A549 (cell line): ENCODE measurements at regions not wholly inside any gene's neighbourhood (a gene's known extent, or its start where the extent isn't known, plus 50 kb on each side); places are given as distances from the start of the nearest gene placed in this dataset.

Experiments
- ATAC-seq, 2 experiments: fragments of 200-7000 bp in 1 of 2; fragments of >200 bp in 1 of 2; cut with Nextera tagmentation in 1 of 2; cut with Tn5 transposase in 1 of 2; 3 replicates each; pipeline versions ENCODE4 v1.8.0 to v1.9.1; 2018 to 2020; ENCODE audit warnings: mild to moderate bottlenecking in 1 of 2, moderate library complexity in 1 of 2
- CTCF ChIA-PET: fragments of 300-600 bp; sonication (Branson Sonifier 250); formaldehyde crosslinking; extraction: SDS; loops from one replicate; lab custom pipeline; 2021; ENCODE audit warnings: antibody characterized with exemption, inconsistent platforms; lab: Yijun Ruan, JAX
- POLR2A ChIA-PET: fragments of 350-600 bp; formaldehyde crosslinking; extraction: SDS; loops from one replicate; lab custom pipeline; 2021; ENCODE audit warnings: antibody characterized with exemption, inconsistent platforms; lab: Yijun Ruan, JAX
- DNase-seq, 2 experiments: peaks; one replicate each; pipeline versions ENCODE4 v3.0.0 to v3.0.0-alpha.2; 2011 to 2016; ENCODE audit warnings: low read depth in 1 of 2, low spot score in 1 of 2
- FAIRE-seq: peaks from 2 replicates; lab custom pipeline; 2011; peaks lifted over from hg19 to GRCh38; lab: Jason Lieb, UNC
- H3K27ac ChIP-seq, 2 experiments: fragments of >200 bp; sonication (Bioruptor Twin); formaldehyde crosslinking; 3 replicates each; pipeline ENCODE4 v1.5.1; 2016 to 2017
- H3K4me1 ChIP-seq: fragments of >200 bp; sonication (Bioruptor Twin); formaldehyde crosslinking; 3 replicates; pipeline ENCODE4 v1.6.1; 2016
- H3K4me2 ChIP-seq: fragments of >200 bp; sonication (Bioruptor Twin); formaldehyde crosslinking; 3 replicates; pipeline ENCODE4 v1.6.1; 2016
- H3K4me3 ChIP-seq: fragments of >200 bp; sonication (Bioruptor Twin); formaldehyde crosslinking; 3 replicates; pipeline ENCODE4 v1.5.1; 2016
- H3K9me3 ChIP-seq: fragments of >200 bp; sonication (Bioruptor Twin); formaldehyde crosslinking; 3 replicates; pipeline ENCODE4 v1.6.1; 2016
- ATOH8 ChIP-seq: fragments of 250-450 bp; sonication (Bioruptor Pico); IDR thresholded peaks from 2 replicates; pipeline ENCODE4 v1.5.0; 2020; ENCODE audit warnings: low read depth, mild to moderate bottlenecking, moderate library complexity
- BCL3 ChIP-seq: fragments of >200 bp; sonication (Bioruptor Twin); formaldehyde crosslinking; IDR thresholded peaks from 3 replicates; pipeline ENCODE4 v1.6.1; 2016
- CBX8 ChIP-seq: fragments of 200-600 bp; sonication (generic); IDR thresholded peaks from 2 replicates; pipeline ENCODE4 v1.6.1; 2016
- CHD2 ChIP-seq: fragments of 150-350 bp; IDR thresholded peaks from 2 replicates; pipeline ENCODE4 v1.6.1; 2014; ENCODE audit warnings: low read length; ENCODE audit not compliant: partially characterized antibody
- CHD4 ChIP-seq: fragments of 200-600 bp; sonication (generic); IDR thresholded peaks from 2 replicates; pipeline ENCODE4 v1.6.1; 2016; ENCODE audit warnings: antibody characterized with exemption, mild to moderate bottlenecking, borderline replicate concordance
- E2F6 ChIP-seq: IDR thresholded peaks from 2 replicates; pipeline ENCODE4 v1.6.1; 2012; ENCODE audit warnings: low read depth, borderline replicate concordance
- ELK1 ChIP-seq: fragments of 150-350 bp; IDR thresholded peaks from 2 replicates; pipeline ENCODE4 v1.6.1; 2014; ENCODE audit warnings: low read depth, mild to moderate bottlenecking, low read length
- EP300 ChIP-seq, 2 experiments: fragments of >200 bp; sonication (Bioruptor Twin); formaldehyde crosslinking; IDR thresholded peaks; 2 replicates in 1 of 2; 3 replicates in 1 of 2; pipeline ENCODE4 v1.6.1; 2016 to 2017
- FOSB ChIP-seq: fragments of 250-450 bp; sonication (Bioruptor Pico); IDR thresholded peaks from 2 replicates; pipeline ENCODE4 v1.5.0; 2020; ENCODE audit warnings: mild to moderate bottlenecking, moderate library complexity
- FOSL2 ChIP-seq, 2 experiments: fragments of 450-650 bp in 1 of 2; fragments of >200 bp in 1 of 2; sonication (Bioruptor Twin) in 1 of 2; formaldehyde crosslinking; IDR thresholded peaks; 2 replicates each; pipeline versions ENCODE4 v1.5.0 to v1.6.1; 2016 to 2020; ENCODE audit warnings: mild to moderate bottlenecking in 1 of 2, moderate library complexity in 1 of 2
- HES2 ChIP-seq: fragments of >200 bp; sonication (Bioruptor Twin); formaldehyde crosslinking; IDR thresholded peaks from 2 replicates; pipeline ENCODE4 v1.6.1; 2016
- HMGXB4 ChIP-seq: fragments of 250-450 bp; sonication (Bioruptor Pico); IDR thresholded peaks from 2 replicates; pipeline ENCODE4 v1.5.0; 2021; ENCODE audit warnings: mild to moderate bottlenecking, moderate library complexity, borderline replicate concordance
- HOXB5 ChIP-seq: fragments of 250-450 bp; sonication (Bioruptor Pico); IDR thresholded peaks from 2 replicates; pipeline ENCODE4 v1.5.0; 2020; ENCODE audit warnings: mild to moderate bottlenecking, moderate library complexity
- KDM1A ChIP-seq: fragments of 200-600 bp; sonication (generic); IDR thresholded peaks from 2 replicates; pipeline ENCODE4 v1.6.1; 2016; ENCODE audit warnings: low read depth, mild to moderate bottlenecking
- KDM5A ChIP-seq: fragments of 200-600 bp; sonication (generic); IDR thresholded peaks from 2 replicates; pipeline ENCODE4 v1.6.1; 2016; ENCODE audit warnings: antibody characterized with exemption, mild to moderate bottlenecking
- MAX ChIP-seq: IDR thresholded peaks from 2 replicates; pipeline ENCODE4 v1.6.1; 2012
- NR3C1 ChIP-seq: fragments of >200 bp; sonication (Bioruptor Twin); formaldehyde crosslinking; IDR thresholded peaks from 3 replicates; pipeline ENCODE4 v1.6.1; 2017
- PHF8 ChIP-seq: fragments of 200-600 bp; sonication (generic); IDR thresholded peaks from 2 replicates; pipeline ENCODE4 v1.6.1; 2016; ENCODE audit warnings: low read depth, mild to moderate bottlenecking, antibody characterized with exemption, moderate library complexity, borderline replicate concordance
- POLR2A ChIP-seq: IDR thresholded peaks from 2 replicates; pipeline ENCODE4 v1.6.1; 2012; ENCODE audit warnings: mild to moderate bottlenecking, low read length
- RAD21 ChIP-seq, 2 experiments: fragments of >200 bp in 1 of 2; sonication (Bioruptor Twin) in 1 of 2; formaldehyde crosslinking in 1 of 2; IDR thresholded peaks in 1 of 2; conservative IDR thresholded peaks in 1 of 2; 2 replicates in 1 of 2; 3 replicates in 1 of 2; pipeline ENCODE4 v1.6.1; 2012 to 2018; ENCODE audit warnings: inconsistent platforms in 1 of 2
- RARB ChIP-seq: fragments of 250-450 bp; sonication (Bioruptor Pico); IDR thresholded peaks from 2 replicates; pipeline ENCODE4 v1.8.0; 2021; ENCODE audit warnings: mild to moderate bottlenecking, moderate library complexity
- RFX5 ChIP-seq: fragments of 450-650 bp; IDR thresholded peaks from 2 replicates; pipeline ENCODE4 v1.7.1; 2014; ENCODE audit warnings: antibody characterized with exemption, mild to moderate bottlenecking, moderate library complexity
- ZC3H11A ChIP-seq: fragments of 450-650 bp; IDR thresholded peaks from 2 replicates; pipeline ENCODE4 v1.6.1; 2014; ENCODE audit warnings: antibody characterized with exemption, mild to moderate bottlenecking
- ZFP36 ChIP-seq: fragments of 450-650 bp; IDR thresholded peaks from 2 replicates; pipeline ENCODE4 v1.6.1; 2014; ENCODE audit warnings: borderline replicate concordance; ENCODE audit not compliant: partially characterized antibody
- WGBS: methylation state at CpG from one replicate; pipeline ENCODE4 v1.1.6; 2017; ENCODE audit errors: missing lambda C conversion rate; 5-methylcytosine and 5-hydroxymethylcytosine counted together

- CTCF ChIA-PET = interaction anchor here (0.5 to 1.5 kb wide), 2 partner anchors 17 to 109 kb away, joined by 3 to 4 read pairs; no protein-coding TSS in a partner anchor
- no peak overlapping the region for H3K27ac ChIP-seq
- no peaks in the 10 kb centered on the region for H3K9me3 ChIP-seq
- no peak overlapping the region for H3K4me3 ChIP-seq
- H3K4me2 ChIP-seq = no peak overlapping the region
- H3K4me1 ChIP-seq = no peaks in the 10 kb centered on the region
- POLR2A ChIA-PET = no interaction called here
- no peak for ATAC-seq
- TF ChIP-seq ZFP36 (no peak), RAD21 (conservative IDR thresholded peaks at IDR 0.05 in 1 of 2, IDR thresholded peaks at IDR 0.05 in 1 of 2) (0 out of 5 replicates have a peak, but pooled peaks of 1 of the 2 experiments have one; percentile 6)
- no peak for FAIRE-seq
- peak in 1 of 2 experiments; percentile 4 for DNase-seq
Measured at GRCh38 chr6:54992789-54993188, 146.2 kb downstream of the FAM83B start.

GRCh38 chr6:54993294-54993693 is 146.7 kb downstream of the FAM83B start:
- FAIRE-seq (no peak), ATAC-seq (no peak), DNase-seq (no peak)
- ChIA-PET CTCF (interaction anchor here (1.5 kb wide), 1 partner anchor 16 kb away, joined by 4 read pairs; no protein-coding TSS in a partner anchor), POLR2A (no interaction called here)
- no peak overlapping the region for H3K4me2 ChIP-seq
- no peak overlapping the region for H3K4me3 ChIP-seq
- no peaks in the 10 kb centered on the region for H3K4me1 ChIP-seq
- H3K9me3 ChIP-seq = no peaks in the 10 kb centered on the region
- no peak overlapping the region for H3K27ac ChIP-seq
- WGBS = 20% methylated on average over 4 of the region's 4 CpGs
- TF ChIP-seq POLR2A = no peak
- no peak for TF ChIP-seq NR3C1
- no peak for TF ChIP-seq BCL3
- no peak for TF ChIP-seq ELK1
- TF ChIP-seq RFX5 = no peak
- no peak for TF ChIP-seq E2F6
- no peak for TF ChIP-seq KDM1A
- TF ChIP-seq MAX = no peak
- TF ChIP-seq CHD4 = no peak
- no peak for TF ChIP-seq PHF8
- TF ChIP-seq HES2 = no peak
- TF ChIP-seq, all 56 proteins: peak for 0

GRCh38 chr6:54993948-54994347 is 147.4 kb downstream of the FAM83B start:
- no peak for ATAC-seq
- CTCF ChIA-PET = interaction anchor here (1.5 kb wide), 1 partner anchor 16 kb away, joined by 4 read pairs; no protein-coding TSS in a partner anchor
- Histone ChIP-seq H3K9me3 (no peaks in the 10 kb centered on the region), H3K4me1 (no peaks in the 10 kb centered on the region), H3K4me2 (no peak overlapping the region), H3K4me3 (no peak overlapping the region), H3K27ac (no peak overlapping the region)
- DNase-seq = no peak
- POLR2A ChIA-PET = no interaction called here
- TF ChIP-seq CBX8 = no peak
- TF ChIP-seq ATOH8 (CRISPR knock-in tag) = no peak
- TF ChIP-seq NR3C1 = no peak
- no peak for TF ChIP-seq CHD2
- TF ChIP-seq RAD21 (conservative IDR thresholded peaks at IDR 0.05 in 1 of 2, IDR thresholded peaks at IDR 0.05 in 1 of 2) = no peak
- no peak for TF ChIP-seq KDM5A
- TF ChIP-seq E2F6 = no peak
- no peak for TF ChIP-seq POLR2A
- TF ChIP-seq FOSL2 (IDR thresholded peaks at IDR 0.05) = no peak
- TF ChIP-seq FOSL2 (CRISPR knock-in tag; IDR thresholded peaks at IDR 0.05) = no peak
- TF ChIP-seq FOSB (CRISPR knock-in tag) = no peak
- TF ChIP-seq ZC3H11A = no peak
- TF ChIP-seq BCL3 = no peak
- TF ChIP-seq HOXB5 = no peak
- TF ChIP-seq HMGXB4 (CRISPR knock-in tag) = no peak
- no peak for TF ChIP-seq EP300 (IDR thresholded peaks at IDR 0.05)
- no peak for TF ChIP-seq RARB
- FAIRE-seq = no peak
- 95% methylated on average over 2 of the region's 2 CpGs for WGBS
